ENCODE measurements at regions not wholly inside any gene's neighbourhood (a gene's known extent, or its start where the extent isn't known, plus 50 kb on each side); places are given as distances from the start of the nearest gene placed in this dataset.

DNA sequence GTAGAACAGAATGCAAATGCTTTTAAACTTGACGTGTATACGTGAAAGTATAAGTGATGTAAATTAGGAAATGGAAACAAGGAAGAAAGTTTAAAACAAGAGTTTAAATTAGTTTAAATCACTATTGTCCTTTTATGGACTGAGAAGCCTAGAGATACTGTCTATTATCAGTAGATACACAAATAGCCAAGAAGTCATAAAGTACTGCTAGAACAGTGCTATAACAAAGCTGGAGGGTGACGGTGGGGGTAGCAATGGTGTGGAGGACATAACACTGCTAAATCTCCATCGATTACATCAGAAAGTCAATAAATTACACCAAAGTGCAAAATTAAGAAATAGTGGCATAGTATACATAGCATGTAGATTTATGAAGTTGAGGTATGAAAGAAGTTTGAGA, 50.1 kb upstream of the CAV2 start:
- no peak overlapping the region for H3K27ac ChIP-seq (ENCODE audit: extremely low read depth, low read depth, low read length)

More for the DNA sequence above, 50.1 kb upstream of the CAV2 start:
- intact Hi-C loops (cut with micrococcal nuclease) (no loop called here), in situ Hi-C loops (cut with MboI) (no loop called here)
- Histone ChIP-seq H3K9me3 (replicated peaks; ENCODE audit: control insufficient read depth, insufficient read depth, low read depth, low read length) (no peaks in the 10 kb centered on the region), H3K4me3 (no peak overlapping the region), H3K79me2 (ENCODE audit: control insufficient read depth, insufficient read depth, low read length) (no peaks in the 10 kb centered on the region), H3K36me3 (ENCODE audit: control insufficient read depth, insufficient read depth, low read length) (no peaks in the 10 kb centered on the region), H3K9ac (ENCODE audit: insufficient read depth in 1 of 2, low read depth in 2 of 2, low read length in 2 of 2) (no peak overlapping the region), H3K27me3 (ENCODE audit: control insufficient read depth in 2 of 2, insufficient read depth in 2 of 2, low read length in 2 of 2) (no peaks in the 10 kb centered on the region), H3K4me1 (replicated peaks in 1 of 2; ENCODE audit: control insufficient read depth in 2 of 2, insufficient read depth in 2 of 2, low read length in 2 of 2) (no peaks in the 10 kb centered on the region), H3K9me1 (ENCODE audit: control insufficient read depth, insufficient read depth, low read length) (no peaks in the 10 kb centered on the region), H2AFZ (ENCODE audit: low read depth, low read length) (no peak overlapping the region), H3K4me2 (ENCODE audit: insufficient read depth, low read length) (no peak overlapping the region), H4K20me1 (replicated peaks; ENCODE audit: control insufficient read depth, insufficient read depth, low read length) (no peaks in the 10 kb centered on the region)
- WGBS (ENCODE audit: insufficient coverage, low coverage, missing lambda C conversion rate): 43% methylated on average over 4 of the region's 4 CpGs
- DNase-seq (ENCODE audit: extremely low read depth in 1 of 4, low spot score in 3 of 4) (no peak), ATAC-seq (no peak), FAIRE-seq (no peak)
- CTCF ChIA-PET (ENCODE audit: low intra/inter-chr PET ratio): no interaction called here
- POLR2A ChIA-PET: interaction anchor here (0.8 kb wide), 1 partner anchor 9 kb away, joined by 7 read pairs; no protein-coding TSS in a partner anchor
- no peak for TF ChIP-seq ZBED1 (IDR thresholded peaks at IDR 0.05)
- TF ChIP-seq ZNF707 (CRISPR knock-in tag; conservative IDR thresholded peaks at IDR 0.05): no peak
- TF ChIP-seq, protein P1, sequence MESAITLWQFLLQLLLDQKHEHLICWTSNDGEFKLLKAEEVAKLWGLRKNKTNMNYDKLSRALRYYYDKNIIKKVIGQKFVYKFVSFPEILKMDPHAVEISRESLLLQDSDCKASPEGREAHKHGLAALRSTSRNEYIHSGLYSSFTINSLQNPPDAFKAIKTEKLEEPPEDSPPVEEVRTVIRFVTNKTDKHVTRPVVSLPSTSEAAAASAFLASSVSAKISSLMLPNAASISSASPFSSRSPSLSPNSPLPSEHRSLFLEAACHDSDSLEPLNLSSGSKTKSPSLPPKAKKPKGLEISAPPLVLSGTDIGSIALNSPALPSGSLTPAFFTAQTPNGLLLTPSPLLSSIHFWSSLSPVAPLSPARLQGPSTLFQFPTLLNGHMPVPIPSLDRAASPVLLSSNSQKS (CRISPR knock-in tag; IDR thresholded peaks at IDR 0.05): no peak
- TF ChIP-seq, protein P2, sequence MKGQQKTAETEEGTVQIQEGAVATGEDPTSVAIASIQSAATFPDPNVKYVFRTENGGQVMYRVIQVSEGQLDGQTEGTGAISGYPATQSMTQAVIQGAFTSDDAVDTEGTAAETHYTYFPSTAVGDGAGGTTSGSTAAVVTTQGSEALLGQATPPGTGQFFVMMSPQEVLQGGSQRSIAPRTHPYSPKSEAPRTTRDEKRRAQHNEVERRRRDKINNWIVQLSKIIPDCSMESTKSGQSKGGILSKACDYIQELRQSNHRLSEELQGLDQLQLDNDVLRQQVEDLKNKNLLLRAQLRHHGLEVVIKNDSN (CRISPR knock-in tag; IDR thresholded peaks at IDR 0.05): no peak
- TF ChIP-seq ZNF408 (CRISPR knock-in tag; IDR thresholded peaks at IDR 0.05; ENCODE audit: low read depth): no peak
- no peak for TF ChIP-seq NRF1 (conservative IDR thresholded peaks at IDR 0.05 in 1 of 2, IDR thresholded peaks at IDR 0.05 in 1 of 2)
- TF ChIP-seq PHF21A (IDR thresholded peaks at IDR 0.05; ENCODE audit: borderline replicate concordance, low read depth): no peak
- no peak for TF ChIP-seq TRIM28 (IDR thresholded peaks at IDR 0.05)
- no peak for TF ChIP-seq PPARD (CRISPR knock-in tag; IDR thresholded peaks at IDR 0.05)
- no peak for TF ChIP-seq GABPA (tag; conservative IDR thresholded peaks at IDR 0.05; ENCODE audit: low read depth)
- TF ChIP-seq, protein P3, sequence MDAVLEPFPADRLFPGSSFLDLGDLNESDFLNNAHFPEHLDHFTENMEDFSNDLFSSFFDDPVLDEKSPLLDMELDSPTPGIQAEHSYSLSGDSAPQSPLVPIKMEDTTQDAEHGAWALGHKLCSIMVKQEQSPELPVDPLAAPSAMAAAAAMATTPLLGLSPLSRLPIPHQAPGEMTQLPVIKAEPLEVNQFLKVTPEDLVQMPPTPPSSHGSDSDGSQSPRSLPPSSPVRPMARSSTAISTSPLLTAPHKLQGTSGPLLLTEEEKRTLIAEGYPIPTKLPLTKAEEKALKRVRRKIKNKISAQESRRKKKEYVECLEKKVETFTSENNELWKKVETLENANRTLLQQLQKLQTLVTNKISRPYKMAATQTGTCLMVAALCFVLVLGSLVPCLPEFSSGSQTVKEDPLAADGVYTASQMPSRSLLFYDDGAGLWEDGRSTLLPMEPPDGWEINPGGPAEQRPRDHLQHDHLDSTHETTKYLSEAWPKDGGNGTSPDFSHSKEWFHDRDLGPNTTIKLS (IDR thresholded peaks at IDR 0.05; ENCODE audit: borderline replicate concordance, low read depth): no peak
- TF ChIP-seq, protein P4, sequence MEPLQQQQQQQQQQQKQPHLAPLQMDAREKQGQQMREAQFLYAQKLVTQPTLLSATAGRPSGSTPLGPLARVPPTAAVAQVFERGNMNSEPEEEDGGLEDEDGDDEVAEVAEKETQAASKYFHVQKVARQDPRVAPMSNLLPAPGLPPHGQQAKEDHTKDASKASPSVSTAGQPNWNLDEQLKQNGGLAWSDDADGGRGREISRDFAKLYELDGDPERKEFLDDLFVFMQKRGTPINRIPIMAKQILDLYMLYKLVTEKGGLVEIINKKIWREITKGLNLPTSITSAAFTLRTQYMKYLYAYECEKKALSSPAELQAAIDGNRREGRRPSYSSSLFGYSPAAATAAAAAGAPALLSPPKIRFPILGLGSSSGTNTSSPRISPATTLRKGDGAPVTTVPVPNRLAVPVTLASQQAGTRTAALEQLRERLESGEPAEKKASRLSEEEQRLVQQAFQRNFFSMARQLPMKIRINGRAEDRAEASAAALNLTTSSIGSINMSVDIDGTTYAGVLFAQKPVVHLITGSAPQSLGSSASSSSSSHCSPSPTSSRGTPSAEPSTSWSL (CRISPR knock-in tag; IDR thresholded peaks at IDR 0.05; ENCODE audit: borderline replicate concordance): no peak
- TF ChIP-seq ZSCAN32 (CRISPR knock-in tag; IDR thresholded peaks at IDR 0.05): no peak
- TF ChIP-seq, protein P5, sequence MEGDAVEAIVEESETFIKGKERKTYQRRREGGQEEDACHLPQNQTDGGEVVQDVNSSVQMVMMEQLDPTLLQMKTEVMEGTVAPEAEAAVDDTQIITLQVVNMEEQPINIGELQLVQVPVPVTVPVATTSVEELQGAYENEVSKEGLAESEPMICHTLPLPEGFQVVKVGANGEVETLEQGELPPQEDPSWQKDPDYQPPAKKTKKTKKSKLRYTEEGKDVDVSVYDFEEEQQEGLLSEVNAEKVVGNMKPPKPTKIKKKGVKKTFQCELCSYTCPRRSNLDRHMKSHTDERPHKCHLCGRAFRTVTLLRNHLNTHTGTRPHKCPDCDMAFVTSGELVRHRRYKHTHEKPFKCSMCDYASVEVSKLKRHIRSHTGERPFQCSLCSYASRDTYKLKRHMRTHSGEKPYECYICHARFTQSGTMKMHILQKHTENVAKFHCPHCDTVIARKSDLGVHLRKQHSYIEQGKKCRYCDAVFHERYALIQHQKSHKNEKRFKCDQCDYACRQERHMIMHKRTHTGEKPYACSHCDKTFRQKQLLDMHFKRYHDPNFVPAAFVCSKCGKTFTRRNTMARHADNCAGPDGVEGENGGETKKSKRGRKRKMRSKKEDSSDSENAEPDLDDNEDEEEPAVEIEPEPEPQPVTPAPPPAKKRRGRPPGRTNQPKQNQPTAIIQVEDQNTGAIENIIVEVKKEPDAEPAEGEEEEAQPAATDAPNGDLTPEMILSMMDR (IDR thresholded peaks at IDR 0.05 in 2 of 3, conservative IDR thresholded peaks at IDR 0.05 in 1 of 3; ENCODE audit: insufficient read depth in 2 of 3, low read depth in 1 of 3, low read length in 3 of 3): no peak
- BruUV-seq (replicated peaks): no TSS peak

Measured in K562 (cell line).